GM19099 (cell line): ENCODE measurements at regions not wholly inside any gene's neighbourhood (a gene's known extent, or its start where the extent isn't known, plus 50 kb on each side); places are given as distances from the start of the nearest gene placed in this dataset.

Source experiments
- POLR2A ChIP-seq: IDR thresholded peaks from 3 replicates; pipeline ENCODE4 v1.6.1; 2011; ENCODE audit warnings: low read depth; ENCODE audit not compliant: insufficient read length; ENCODE audit errors: extremely low read depth

DNA sequence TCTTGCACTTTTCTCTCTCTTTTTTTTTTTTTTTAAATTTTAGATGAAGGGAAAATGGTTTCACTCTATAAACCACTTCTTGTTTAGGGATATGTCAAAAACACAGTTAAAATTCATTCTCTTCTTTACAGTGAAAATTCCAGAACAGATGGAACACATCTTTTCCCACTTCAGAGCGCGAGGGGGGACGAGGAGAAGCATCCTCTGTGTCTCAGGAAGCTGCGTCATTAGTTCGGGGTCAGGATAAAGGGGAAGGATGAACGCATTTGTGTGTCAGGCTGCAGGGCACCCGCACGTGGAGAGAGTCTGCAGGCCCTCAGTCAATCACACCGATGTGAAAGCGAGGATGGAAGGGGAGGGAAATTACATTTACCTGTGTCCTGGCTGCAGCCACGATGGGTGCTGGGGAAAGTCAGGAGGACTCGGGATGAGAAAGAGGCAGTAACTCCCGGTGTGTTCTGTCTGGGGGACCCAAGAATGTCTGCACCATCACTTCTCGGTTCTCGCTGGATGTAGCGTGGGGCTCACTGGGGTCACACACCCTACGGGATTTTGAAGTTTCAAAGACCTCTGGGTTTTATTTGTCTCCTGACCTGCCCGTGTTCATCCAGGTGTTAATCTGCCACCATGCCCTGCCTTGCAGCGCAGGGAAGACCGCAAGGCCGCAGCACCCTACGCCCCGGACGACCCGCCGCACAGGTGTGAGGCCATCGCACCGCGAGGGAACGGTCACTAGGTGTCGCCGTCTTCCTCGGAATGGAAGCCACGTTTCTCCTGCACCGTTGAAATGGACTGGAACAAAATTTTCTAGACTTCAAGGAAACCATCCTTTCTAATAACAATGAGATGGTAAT lies 66.7 kb upstream of the PITRM1 start:
- TF ChIP-seq POLR2A, result no peak

DNA sequence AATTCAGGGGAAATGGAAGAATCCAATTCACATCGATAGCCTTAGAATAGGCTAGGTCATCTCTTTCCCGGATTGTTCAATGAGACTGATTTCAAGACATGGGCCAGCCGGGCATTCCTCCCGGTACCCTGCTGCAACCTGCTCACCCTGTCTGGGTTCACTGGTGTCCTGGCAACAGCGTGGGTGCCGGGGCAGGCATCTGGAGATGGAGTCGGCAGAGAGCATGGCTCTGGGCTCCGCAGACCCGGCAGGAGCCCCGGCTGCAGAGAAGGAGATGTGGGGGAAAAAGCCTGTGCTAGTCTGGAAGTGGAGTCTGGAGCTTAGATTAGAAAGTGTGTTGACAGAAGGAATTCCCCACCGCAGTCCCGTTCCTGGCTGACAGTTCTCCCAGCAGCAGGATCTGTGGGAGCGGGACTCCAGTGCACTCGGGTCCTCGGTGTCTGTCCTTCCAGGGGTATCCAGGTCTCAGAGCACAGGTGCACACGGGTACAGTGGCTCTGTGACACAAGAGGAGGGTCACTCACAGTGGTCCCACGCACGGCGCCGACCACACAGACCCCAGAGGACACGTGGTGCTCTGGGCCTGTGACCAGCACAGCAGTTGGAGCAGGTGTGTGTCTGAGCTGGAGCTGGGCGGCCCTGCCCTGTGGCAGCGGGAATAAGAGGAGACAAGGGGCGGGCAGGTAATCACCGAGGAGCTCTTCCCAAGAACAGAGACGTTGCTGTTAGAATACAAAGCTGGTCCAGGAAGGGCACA lies 65.7 kb upstream of the PITRM1 start:
- TF ChIP-seq POLR2A, result no peak

DNA sequence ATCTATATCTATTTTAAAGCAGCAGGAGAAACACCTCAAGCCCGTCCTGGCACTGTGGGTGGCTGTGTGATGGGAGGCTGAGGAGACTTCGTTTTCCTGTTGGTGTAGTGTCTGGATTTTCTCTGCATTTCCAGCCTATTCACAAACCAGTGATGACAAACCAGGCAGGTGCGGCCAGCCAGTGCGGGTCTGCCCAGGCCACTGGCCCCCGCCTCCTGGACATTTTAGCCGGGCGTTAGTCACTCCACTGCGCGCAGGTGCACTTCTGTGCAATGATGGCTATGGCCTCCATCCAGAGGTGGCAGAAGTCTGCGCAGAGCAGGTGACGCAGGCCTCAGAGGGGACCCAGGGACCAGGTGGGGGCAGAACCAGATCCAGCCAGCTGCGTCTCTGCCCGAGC lies 64.9 kb upstream of the PITRM1 start:
- TF ChIP-seq POLR2A, result no peak

DNA sequence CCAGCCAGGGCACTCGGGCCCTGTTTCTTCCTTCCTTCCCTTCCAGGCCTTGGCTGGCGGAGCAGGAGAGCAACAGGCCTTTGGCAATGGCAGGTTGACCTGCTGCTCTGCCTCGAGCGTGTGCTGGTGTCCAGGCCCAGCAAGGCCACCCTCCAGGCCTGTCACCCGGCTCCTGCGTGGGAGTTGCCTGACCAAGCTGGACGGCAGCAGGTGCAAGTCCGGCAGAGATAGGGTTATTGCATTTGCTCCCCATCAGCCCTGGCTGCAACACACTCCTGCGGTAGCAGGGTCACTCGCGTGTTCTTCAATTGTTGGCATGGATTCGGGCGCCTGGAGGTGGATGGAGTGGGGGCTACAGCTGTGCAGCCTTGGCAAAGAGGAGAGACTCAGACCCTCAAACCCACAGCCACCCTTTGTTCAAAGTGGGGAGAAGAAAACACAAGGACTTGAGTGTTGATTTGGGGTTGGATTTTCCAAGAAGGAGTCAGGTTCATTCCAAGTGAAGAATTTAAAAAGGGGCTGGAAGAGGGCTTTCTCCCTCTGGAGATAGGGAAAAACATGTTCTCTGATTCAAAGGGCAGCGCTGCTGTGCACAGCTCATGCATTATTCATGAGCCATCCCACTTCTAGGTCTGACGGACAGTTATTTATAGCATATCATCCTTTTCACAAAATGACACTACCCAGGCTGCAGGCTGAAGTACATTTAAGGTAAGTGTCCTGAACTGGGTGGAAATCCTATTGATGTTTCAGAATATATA lies 64.2 kb upstream of the PITRM1 start:
- TF ChIP-seq POLR2A, result no peak

DNA sequence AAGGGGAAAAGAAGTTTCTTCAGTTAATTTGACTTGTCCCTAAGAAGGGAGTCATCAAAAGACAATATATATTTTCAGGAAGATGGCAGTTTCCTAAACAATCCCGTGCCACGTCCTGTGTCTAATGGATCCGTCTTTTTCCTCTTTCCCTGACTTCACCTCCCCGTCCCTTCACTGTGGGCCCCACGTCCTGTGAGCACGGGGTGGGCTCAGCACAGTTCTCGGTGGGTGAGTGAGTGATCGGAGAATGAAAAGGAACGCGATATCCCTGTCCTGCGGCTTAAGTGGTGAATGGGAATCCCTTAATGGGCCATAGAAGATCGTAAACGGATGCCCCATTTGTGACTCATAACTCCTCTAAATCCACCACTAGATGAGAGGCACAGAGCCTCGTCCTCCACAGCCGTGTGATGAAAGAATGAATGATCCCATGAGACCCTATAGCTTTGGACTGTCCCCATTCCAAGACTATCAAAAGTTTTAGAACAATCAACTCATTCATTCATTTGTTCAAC lies 63.5 kb upstream of the PITRM1 start:
- no peak for TF ChIP-seq POLR2A

DNA sequence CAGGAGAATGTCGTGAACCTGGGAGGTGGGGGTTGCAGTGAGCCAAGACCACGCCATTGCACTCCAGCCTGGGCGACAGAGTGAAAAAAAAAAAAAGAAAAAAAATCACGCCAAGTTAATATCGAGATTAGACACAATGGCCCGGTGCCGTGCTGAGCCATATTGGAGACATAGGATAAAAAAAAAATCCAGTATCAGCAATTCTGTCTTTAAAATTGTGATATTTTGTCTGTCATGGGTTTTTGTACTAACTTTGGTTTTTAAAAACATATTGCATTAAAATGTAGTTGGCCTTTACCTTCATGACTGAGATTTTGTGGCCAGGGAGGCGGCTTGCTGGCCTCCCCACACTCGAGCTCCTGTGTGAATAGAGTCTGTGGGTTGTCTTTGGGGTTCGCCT lies 62.8 kb upstream of the PITRM1 start:
- TF ChIP-seq POLR2A, result no peak

DNA sequence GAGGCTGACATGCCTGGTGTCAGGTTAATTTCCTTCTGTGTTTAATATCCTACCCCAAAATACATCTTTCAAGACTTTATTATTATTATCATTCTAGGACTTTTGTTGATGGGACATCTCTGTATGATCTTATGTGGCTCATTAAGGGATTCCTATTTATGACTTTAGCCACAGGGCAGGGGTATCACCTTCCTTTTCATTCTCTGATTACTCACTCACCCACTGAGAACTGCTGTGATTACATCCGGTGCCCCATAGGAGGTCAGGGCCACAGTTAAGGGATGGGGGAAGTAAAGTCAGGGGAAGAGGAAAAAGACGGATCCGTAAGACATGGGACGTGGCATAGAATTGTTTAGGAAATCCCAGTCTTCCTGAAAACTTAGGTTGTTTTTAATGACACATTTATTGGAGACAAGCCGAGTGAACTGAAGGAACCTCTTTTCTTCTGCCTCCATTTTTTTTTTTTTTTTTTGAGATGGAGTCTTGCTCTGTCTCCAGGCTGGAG lies 61.0 kb upstream of the PITRM1 start:
- no peak for TF ChIP-seq POLR2A

DNA sequence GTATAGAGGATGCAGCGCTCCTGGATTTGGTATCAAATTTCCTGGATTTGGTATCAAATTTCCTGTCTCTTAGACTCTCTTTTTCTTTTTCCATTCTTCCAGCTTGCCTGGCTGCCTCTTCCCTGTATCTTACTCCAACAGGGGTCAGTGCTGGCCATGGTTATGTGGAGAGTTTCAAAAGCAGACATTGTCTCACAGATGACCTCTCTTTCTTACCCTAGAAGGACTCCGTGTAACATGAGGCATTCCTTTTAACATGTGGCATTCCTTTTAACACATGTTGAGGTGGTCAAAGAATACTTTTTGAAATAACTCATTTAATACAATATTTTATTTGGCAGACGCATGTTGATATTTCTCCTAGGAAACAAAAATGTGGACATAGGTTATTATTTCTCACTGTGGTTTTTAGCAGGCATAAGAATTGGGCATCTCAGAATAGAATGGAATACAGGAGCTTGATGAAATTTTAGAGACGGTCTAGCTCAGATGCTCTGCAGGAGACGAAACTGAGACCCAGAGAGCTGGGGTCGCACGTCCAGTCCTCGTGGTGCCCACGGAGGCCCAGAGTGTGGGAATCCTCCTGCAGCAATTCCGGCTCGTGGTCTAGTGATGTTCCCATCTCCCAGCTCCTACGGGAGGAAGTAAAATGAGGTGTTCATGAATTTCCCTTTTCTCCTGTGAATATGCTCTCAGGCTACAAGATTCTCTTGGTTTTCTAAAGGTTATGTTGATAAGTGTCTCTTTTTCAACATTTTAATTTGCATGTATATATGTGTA lies 59.6 kb upstream of the PITRM1 start:
- no peak for TF ChIP-seq POLR2A

DNA sequence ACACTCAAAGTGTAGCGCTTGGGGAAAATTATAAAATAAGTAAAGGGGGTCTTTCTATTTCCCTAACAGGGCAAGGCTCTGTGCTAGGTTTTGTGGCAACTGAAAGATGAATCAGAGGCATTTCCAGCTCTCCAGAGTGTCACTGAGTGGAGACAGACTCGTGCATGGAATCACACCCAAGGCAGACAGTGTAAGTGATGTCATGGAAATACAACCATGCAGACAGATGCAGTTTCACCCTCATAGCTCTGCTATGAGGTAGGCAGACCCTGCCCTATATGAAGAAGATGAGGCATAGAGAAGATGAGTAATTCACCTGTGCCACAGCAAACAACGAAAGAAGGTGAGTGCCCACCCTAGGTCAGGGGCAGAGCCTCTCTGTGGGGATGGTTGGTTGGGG lies 57.2 kb upstream of the PITRM1 start:
- no peak for TF ChIP-seq POLR2A

DNA sequence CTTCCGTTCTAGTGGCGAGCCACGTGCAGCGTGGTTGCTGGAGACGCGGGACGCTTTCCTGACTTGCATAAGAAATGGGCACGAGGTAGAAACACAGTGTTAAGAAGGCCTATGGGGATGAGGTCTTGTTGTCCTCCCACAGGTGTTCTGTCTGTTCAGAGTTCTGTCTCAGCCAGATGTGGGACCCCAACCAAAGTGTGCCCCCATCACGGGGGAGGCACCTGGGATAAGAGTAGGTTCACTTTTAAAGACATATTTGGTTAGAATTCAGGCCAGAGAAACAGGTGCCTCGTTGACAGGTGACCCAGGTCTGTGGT lies 56.0 kb upstream of the PITRM1 start:
- TF ChIP-seq POLR2A, result no peak

DNA sequence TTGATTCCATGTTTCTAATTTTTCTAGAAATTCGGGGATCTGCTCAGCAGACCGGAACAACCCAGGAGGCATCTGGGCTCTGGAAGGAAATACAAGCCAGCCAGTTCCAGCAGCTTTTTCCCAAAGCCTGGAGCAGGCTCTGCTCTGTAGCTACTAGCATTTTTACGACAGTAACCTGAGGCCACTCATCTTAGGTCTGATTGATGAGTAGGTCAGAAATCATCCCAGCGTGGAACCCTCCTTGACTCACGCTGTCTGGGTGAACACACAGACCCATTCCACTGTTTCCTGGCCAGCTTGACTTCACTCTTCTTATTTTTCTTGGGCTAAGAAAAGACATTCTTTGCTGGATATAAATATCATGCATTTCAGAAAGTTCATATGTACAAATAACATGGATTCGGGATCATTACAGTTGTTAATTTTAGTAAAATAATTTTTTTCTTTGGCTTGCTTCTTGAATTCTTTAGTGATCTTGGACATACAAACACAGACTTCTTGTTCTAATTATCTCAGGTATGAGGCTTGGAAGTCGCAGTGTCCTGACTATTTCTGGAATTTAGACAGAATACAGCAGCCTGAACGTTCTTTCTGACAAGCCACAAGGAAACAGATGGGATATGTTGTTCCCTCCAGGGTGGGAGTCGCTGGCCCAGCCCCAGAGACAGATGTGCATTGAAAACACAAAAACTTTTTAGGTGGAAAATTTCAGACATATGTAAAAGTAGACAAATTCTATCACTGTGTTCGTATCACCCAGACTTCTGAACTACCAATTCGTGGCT lies 54.6 kb upstream of the PITRM1 start:
- TF ChIP-seq POLR2A, result no peak

DNA sequence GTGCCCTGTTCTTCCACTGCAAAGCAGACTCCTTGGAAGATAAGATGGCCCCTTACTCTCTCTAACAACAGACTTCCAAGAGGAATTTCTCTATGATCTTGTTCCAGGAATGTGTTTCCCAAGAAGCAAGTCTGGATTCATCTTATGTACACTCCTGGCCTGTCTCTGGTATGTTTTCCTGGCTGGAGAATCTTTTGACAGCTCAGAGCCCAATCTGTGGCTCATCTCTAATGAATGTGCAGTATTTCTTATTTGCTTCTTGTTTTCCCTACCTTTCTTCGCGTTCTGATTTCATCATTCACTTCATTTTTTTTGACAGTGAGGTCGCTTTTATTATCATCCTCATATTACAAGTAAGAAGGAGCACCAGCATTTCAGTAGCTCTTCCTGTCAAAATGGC lies 53.0 kb upstream of the PITRM1 start:
- TF ChIP-seq POLR2A, result no peak

DNA sequence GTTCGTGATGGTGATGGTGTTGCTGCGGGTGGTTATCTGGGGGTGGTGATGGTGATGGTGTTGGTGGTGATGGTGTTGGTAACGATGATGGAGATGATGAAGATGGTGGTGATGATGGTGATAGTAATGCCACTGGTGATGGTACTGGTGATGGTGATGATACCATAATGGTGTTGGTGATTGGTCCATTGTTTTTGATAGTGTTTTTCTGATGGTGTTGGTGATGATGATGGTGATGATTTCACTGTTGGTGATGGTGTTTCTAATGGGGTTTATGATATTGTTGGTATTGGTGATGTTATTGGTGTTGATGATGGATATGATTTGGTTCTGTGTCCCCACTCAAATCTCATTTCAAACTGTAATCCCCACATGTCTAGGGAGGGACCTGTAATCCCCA lies 51.7 kb upstream of the PITRM1 start:
- TF ChIP-seq POLR2A, result no peak

DNA sequence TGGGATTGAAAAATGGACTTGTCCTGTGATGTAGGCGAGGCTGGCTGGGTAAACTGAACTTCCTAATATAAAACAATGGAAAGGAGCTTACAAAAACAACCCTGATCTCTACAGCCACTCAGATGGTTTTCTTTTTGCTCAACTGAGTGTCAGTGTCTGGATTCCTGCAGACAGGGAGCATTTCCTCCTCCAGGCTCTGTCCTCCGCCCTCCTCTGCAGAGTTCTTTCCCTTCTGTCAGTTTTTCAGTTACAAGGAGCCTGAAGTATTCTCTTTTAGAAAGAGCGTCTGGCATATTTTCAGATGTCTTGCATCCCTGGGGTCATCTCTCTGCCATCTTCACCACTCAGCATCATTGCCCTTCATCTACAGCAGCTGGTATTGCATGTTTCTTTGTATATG lies 50.0 kb upstream of the PITRM1 start:
- TF ChIP-seq POLR2A, result no peak
